ENCODE measurements at regions not wholly inside any gene's neighbourhood (a gene's known extent, or its start where the extent isn't known, plus 50 kb on each side); places are given as distances from the start of the nearest gene placed in this dataset.

GRCh38 chr3:104069114-104069513 is 1297.6 kb upstream of the ALCAM start:
- TF ChIP-seq POLR2A (IDR thresholded peaks at IDR 0.05; ENCODE audit: low read depth) (no peak), POLR2AphosphoS5 (IDR thresholded peaks at IDR 0.05) (no peak), EP300 (IDR thresholded peaks at IDR 0.05) (no peak)
- TF ChIP-seq, protein P1, sequence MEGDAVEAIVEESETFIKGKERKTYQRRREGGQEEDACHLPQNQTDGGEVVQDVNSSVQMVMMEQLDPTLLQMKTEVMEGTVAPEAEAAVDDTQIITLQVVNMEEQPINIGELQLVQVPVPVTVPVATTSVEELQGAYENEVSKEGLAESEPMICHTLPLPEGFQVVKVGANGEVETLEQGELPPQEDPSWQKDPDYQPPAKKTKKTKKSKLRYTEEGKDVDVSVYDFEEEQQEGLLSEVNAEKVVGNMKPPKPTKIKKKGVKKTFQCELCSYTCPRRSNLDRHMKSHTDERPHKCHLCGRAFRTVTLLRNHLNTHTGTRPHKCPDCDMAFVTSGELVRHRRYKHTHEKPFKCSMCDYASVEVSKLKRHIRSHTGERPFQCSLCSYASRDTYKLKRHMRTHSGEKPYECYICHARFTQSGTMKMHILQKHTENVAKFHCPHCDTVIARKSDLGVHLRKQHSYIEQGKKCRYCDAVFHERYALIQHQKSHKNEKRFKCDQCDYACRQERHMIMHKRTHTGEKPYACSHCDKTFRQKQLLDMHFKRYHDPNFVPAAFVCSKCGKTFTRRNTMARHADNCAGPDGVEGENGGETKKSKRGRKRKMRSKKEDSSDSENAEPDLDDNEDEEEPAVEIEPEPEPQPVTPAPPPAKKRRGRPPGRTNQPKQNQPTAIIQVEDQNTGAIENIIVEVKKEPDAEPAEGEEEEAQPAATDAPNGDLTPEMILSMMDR (IDR thresholded peaks at IDR 0.05): no peak
